ENCODE measurements at regions not wholly inside any gene's neighbourhood (a gene's known extent, or its start where the extent isn't known, plus 50 kb on each side); places are given as distances from the start of the nearest gene placed in this dataset.
A peak's percentile ranks its signal among the peaks of the same experiment; 100 is the strongest.
"Not testable (repeated sequence)": the region's sequence is repeated elsewhere in the genome, so short reads cannot be mapped to it uniquely, and the experiment has no call there.

- no peak overlapping the region for H3K27ac Mint-ChIP-seq
These were observed 85.3 kb upstream of the NUDT6 start for GRCh38 chr4:123007679-123008078.

DNA sequence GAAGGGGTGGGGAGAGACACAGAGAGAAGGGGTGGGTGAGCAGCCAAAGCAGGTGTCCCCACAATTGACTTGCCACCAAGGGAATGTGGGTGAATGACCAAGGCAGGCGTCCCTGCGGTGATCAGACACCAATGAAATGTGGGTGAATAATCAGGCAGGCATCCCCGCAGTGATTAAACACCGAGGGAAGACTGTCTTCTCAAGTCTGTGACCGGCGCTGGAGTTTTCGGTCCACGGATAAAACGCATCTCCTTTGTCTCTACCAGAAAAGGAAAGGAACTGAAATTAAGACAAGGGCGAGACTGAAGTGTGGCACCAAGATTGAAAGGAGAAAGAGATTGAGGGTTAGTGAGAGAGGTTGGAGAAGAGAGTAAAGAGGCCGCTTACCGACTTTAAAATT is 90.0 kb upstream of the NUDT6 start:
- Mint-ChIP-seq H3K27ac (peak overlapping the region; percentile 32), H3K36me3 (ENCODE audit: low read depth) (peaks cover 16% of the 10 kb centered on the region)
- H3K4me3 Mint-ChIP-seq; H3K27me3 Mint-ChIP-seq (ENCODE audit: insufficient read depth); DNase-seq (ENCODE audit: low spot score); H3K4me1 Mint-ChIP-seq (ENCODE audit: low read depth); H3K9me3 Mint-ChIP-seq; intact Hi-C loops (cut with micrococcal nuclease): not testable (repeated sequence)

More at GRCh38 chr4:123007679-123008078, 85.3 kb upstream of the NUDT6 start:
- no peak for DNase-seq (ENCODE audit: low spot score)
- Mint-ChIP-seq H3K4me3 (no peak overlapping the region), H3K36me3 (ENCODE audit: low read depth) (peaks cover 25% of the 10 kb centered on the region), H3K9me3 (peaks cover 9% of the 10 kb centered on the region), H3K4me1 (ENCODE audit: low read depth) (no peaks in the 10 kb centered on the region), H3K27me3 (ENCODE audit: insufficient read depth) (no peaks in the 10 kb centered on the region)
- intact Hi-C loops (cut with micrococcal nuclease) = no loop called here

- intact Hi-C loops (cut with micrococcal nuclease) = no loop called here
- H3K36me3 Mint-ChIP-seq (ENCODE audit: low read depth) = peaks cover 11% of the 10 kb centered on the region
- H3K4me1 Mint-ChIP-seq (ENCODE audit: low read depth) = no peaks in the 10 kb centered on the region
- no peak overlapping the region for H3K4me3 Mint-ChIP-seq
- DNase-seq (ENCODE audit: low spot score) = no peak
- H3K27ac Mint-ChIP-seq = no peak overlapping the region
- H3K27me3 Mint-ChIP-seq (ENCODE audit: insufficient read depth) = no peaks in the 10 kb centered on the region
- H3K9me3 Mint-ChIP-seq = no peaks in the 10 kb centered on the region
These were observed 91.6 kb upstream of the NUDT6 start for GRCh38 chr4:123014038-123014437.

- no peak for DNase-seq (ENCODE audit: low spot score)
- H3K4me3 Mint-ChIP-seq = no peak overlapping the region
- no peaks in the 10 kb centered on the region for H3K4me1 Mint-ChIP-seq (ENCODE audit: low read depth)
- no peak overlapping the region for H3K27ac Mint-ChIP-seq
- peaks cover 6% of the 10 kb centered on the region for H3K9me3 Mint-ChIP-seq
- no peaks in the 10 kb centered on the region for H3K27me3 Mint-ChIP-seq (ENCODE audit: insufficient read depth)
- peaks cover 10% of the 10 kb centered on the region for H3K36me3 Mint-ChIP-seq (ENCODE audit: low read depth)
- intact Hi-C loops (cut with micrococcal nuclease) = no loop called here
These were observed 94.7 kb upstream of the NUDT6 start for GRCh38 chr4:123017078-123017477.

DNA sequence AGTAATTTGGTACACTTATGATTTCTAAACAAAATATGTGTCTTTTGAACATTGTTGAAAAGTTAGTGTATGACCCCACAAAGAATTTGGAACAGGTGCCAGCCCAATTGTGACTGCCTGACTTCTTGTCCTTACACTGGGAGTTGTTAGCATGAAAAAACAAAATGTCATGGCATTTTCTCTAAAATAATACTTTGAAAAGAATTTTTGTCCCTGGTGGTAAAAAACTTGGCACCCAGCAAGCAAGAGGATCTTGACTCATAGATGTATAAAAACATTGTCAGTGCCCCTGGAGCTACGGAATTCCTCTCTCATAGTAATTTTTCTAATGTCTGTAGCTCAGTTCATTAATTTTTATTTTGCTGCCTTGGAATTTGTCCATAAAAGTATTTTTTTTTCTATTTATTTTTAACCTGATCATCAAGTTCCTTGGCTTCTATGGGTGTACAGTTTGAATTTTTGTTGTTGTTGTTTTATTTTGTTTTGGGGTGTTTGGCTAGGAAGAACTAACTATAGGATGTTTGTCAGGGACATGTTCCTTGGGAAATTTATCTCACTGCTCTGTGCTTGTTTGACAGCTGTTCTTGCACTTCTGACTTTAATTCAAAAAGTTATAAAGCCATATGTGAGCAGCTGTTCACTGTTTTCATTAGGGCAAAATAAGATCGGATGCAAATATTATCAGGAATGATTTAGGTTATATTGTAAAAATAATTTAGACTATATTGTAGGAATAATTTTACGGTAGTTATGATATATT is 95.4 kb upstream of the NUDT6 start:
- Mint-ChIP-seq H3K36me3 (ENCODE audit: low read depth) (peaks cover 6% of the 10 kb centered on the region), H3K4me1 (ENCODE audit: low read depth) (no peaks in the 10 kb centered on the region), H3K27me3 (ENCODE audit: insufficient read depth) (no peaks in the 10 kb centered on the region), H3K27ac (no peak overlapping the region), H3K9me3 (peaks cover 6% of the 10 kb centered on the region), H3K4me3 (no peak overlapping the region)
- no peak for DNase-seq (ENCODE audit: low spot score)
- intact Hi-C loops (cut with micrococcal nuclease) = no loop called here

DNA sequence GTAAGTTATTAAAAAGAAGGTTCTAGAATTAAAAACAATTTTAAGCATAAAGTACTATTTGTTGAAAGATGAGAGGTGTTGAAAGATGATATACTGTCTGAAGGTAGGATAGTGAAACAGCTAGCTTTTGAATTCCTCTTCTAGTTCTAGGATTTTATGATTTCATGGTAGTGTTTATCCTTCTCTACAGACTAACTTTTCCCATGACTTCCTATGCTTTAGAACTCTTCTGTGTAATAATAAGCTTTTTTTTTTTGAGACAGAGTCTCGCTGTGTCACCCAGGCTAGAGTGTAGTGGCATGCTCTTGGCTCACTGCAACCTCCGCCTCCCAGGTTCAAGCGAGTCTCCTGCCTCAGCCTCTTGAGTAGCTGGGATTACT is 96.0 kb upstream of the NUDT6 start:
- Mint-ChIP-seq H3K27ac (no peak overlapping the region), H3K27me3 (ENCODE audit: insufficient read depth) (no peaks in the 10 kb centered on the region), H3K4me1 (ENCODE audit: low read depth) (no peaks in the 10 kb centered on the region), H3K9me3 (peaks cover 6% of the 10 kb centered on the region), H3K36me3 (ENCODE audit: low read depth) (peaks cover 7% of the 10 kb centered on the region), H3K4me3 (no peak overlapping the region)
- no peak for DNase-seq (ENCODE audit: low spot score)
- intact Hi-C loops (cut with micrococcal nuclease) = no loop called here

DNA sequence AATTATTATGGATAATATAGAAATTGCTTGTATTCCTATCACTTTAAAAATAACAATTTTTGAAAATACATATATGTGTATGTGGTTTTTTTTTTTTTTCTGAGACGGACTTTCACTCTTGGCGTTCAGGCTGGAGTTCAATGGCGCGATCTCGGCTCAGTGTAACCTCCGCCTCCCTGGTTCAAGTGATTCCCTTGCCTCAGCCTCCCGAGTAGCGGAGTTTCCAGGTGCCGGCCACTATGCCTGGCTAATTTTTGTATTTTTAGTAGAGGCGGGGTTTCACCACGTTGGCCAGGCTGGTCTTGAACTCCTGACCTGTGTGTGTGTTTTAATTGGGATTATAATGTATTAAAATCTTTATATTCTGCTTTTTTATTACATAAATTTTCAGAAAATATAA is 97.9 kb upstream of the NUDT6 start:
- Mint-ChIP-seq H3K27ac (no peak overlapping the region), H3K9me3 (peaks cover 6% of the 10 kb centered on the region), H3K4me3 (no peak overlapping the region), H3K4me1 (ENCODE audit: low read depth) (peaks cover 8% of the 10 kb centered on the region), H3K36me3 (ENCODE audit: low read depth) (peaks cover 15% of the 10 kb centered on the region), H3K27me3 (ENCODE audit: insufficient read depth) (no peaks in the 10 kb centered on the region)
- DNase-seq (ENCODE audit: low spot score) = no peak
- intact Hi-C loops (cut with micrococcal nuclease) = no loop called here

DNA sequence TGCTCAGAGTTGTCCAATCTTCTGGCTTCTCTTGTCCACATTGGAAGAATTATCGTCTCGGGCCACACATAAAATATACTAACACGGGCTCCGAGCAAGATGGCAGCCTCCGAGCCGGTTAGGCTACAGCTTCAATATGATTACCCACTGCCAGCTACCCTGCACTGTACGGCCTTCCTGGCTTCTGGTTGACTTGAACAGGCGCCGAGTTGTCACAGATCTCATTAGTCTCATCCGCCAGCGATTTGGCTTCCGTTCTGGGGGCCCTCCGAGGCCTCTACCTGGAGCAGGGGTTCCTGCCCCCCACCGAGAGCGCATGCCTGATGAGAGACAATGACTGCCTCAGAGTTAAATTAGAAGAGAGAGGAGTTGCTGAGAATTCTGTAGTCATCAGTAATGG is 101.2 kb upstream of the NUDT6 start:
- intact Hi-C loops (cut with micrococcal nuclease) = no loop called here
- H3K27me3 Mint-ChIP-seq (ENCODE audit: insufficient read depth) = no peaks in the 10 kb centered on the region
- H3K4me1 Mint-ChIP-seq (ENCODE audit: low read depth) = peaks cover 18% of the 10 kb centered on the region
- H3K9me3 Mint-ChIP-seq = peaks cover 6% of the 10 kb centered on the region
- DNase-seq (ENCODE audit: low spot score) = no peak
- H3K4me3 Mint-ChIP-seq = no peak overlapping the region
- peaks cover 21% of the 10 kb centered on the region for H3K36me3 Mint-ChIP-seq (ENCODE audit: low read depth)
- H3K27ac Mint-ChIP-seq = no peak overlapping the region

GRCh38 chr4:123024710-123025109 is 102.3 kb upstream of the NUDT6 start:
- H3K4me1 Mint-ChIP-seq (ENCODE audit: low read depth) = peaks cover 18% of the 10 kb centered on the region
- H3K4me3 Mint-ChIP-seq = no peak overlapping the region
- intact Hi-C loops (cut with micrococcal nuclease) = no loop called here
- DNase-seq (ENCODE audit: low spot score) = no peak
- H3K27ac Mint-ChIP-seq = no peak overlapping the region
- peaks cover 6% of the 10 kb centered on the region for H3K9me3 Mint-ChIP-seq
- no peaks in the 10 kb centered on the region for H3K27me3 Mint-ChIP-seq (ENCODE audit: insufficient read depth)
- peaks cover 24% of the 10 kb centered on the region for H3K36me3 Mint-ChIP-seq (ENCODE audit: low read depth)

GRCh38 chr4:123025398-123025797 is 103.0 kb upstream of the NUDT6 start:
- peaks cover 6% of the 10 kb centered on the region for H3K9me3 Mint-ChIP-seq
- H3K4me3 Mint-ChIP-seq = no peak overlapping the region
- no peaks in the 10 kb centered on the region for H3K27me3 Mint-ChIP-seq (ENCODE audit: insufficient read depth)
- H3K4me1 Mint-ChIP-seq (ENCODE audit: low read depth) = peaks cover 18% of the 10 kb centered on the region
- H3K36me3 Mint-ChIP-seq (ENCODE audit: low read depth) = peaks cover 24% of the 10 kb centered on the region
- no peak overlapping the region for H3K27ac Mint-ChIP-seq
- intact Hi-C loops (cut with micrococcal nuclease) = no loop called here
- no peak for DNase-seq (ENCODE audit: low spot score)

DNA sequence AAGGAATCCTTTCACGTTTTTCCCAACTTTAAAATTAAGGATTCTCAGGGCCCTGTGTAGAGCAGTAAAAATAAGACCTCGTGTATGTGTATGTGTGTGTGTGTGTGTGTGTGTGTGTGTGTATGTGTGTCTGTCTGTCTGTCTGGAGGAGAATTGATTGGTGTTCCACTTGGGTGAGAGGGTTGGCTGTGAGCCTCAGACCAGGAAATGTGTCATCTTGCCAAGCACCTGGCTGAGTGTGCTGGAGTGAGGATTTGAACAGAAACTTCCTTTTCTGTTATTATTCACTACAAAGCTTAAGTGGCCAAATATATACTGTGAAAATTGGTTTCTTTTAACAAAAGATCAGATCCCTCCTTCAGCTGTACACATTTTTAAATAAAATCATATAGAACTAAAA is 103.6 kb upstream of the NUDT6 start:
- DNase-seq (ENCODE audit: low spot score); H3K4me3 Mint-ChIP-seq; intact Hi-C loops (cut with micrococcal nuclease); H3K9me3 Mint-ChIP-seq; H3K27me3 Mint-ChIP-seq (ENCODE audit: insufficient read depth): not testable (repeated sequence)
- Mint-ChIP-seq H3K4me1 (ENCODE audit: low read depth) (peaks cover 18% of the 10 kb centered on the region), H3K36me3 (ENCODE audit: low read depth) (peaks cover 24% of the 10 kb centered on the region), H3K27ac (peak overlapping the region; percentile 10)

DNA sequence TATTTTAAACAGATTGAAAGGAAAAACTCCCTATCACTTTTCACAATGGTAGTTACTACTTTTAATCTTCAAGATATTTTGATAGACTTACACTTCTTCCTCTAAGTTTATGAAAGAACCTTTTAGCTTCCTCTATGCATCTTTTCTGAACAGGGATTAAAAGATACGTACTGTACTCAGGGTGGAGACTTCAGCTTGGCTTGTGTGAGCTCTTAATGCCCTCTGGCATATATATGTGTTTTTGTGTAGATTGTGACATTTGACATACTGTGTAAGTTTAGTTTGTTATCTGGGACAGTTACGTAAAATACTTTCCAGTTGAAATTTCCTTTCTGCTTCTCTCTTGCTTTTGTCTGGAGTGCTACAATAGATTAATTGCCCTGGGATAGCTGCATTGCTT is 109.3 kb upstream of the NUDT6 start:
- Mint-ChIP-seq H3K27me3 (ENCODE audit: insufficient read depth) (no peaks in the 10 kb centered on the region), H3K36me3 (ENCODE audit: low read depth) (peaks cover 19% of the 10 kb centered on the region), H3K27ac (no peak overlapping the region), H3K9me3 (no peaks in the 10 kb centered on the region), H3K4me3 (no peak overlapping the region), H3K4me1 (ENCODE audit: low read depth) (no peaks in the 10 kb centered on the region)
- intact Hi-C loops (cut with micrococcal nuclease) = no loop called here
- DNase-seq (ENCODE audit: low spot score) = no peak

- Mint-ChIP-seq H3K4me3 (no peak overlapping the region), H3K36me3 (ENCODE audit: low read depth) (peaks cover 19% of the 10 kb centered on the region), H3K4me1 (ENCODE audit: low read depth) (no peaks in the 10 kb centered on the region), H3K9me3 (no peaks in the 10 kb centered on the region), H3K27me3 (ENCODE audit: insufficient read depth) (no peaks in the 10 kb centered on the region), H3K27ac (no peak overlapping the region)
- intact Hi-C loops (cut with micrococcal nuclease) = no loop called here
- DNase-seq (ENCODE audit: low spot score) = no peak
These were observed 111.6 kb upstream of the NUDT6 start for GRCh38 chr4:123034023-123034422.

GRCh38 chr4:123035239-123035638 is 112.8 kb upstream of the NUDT6 start:
- Mint-ChIP-seq H3K27ac (no peak overlapping the region), H3K4me1 (ENCODE audit: low read depth) (no peaks in the 10 kb centered on the region), H3K36me3 (ENCODE audit: low read depth) (peaks cover 16% of the 10 kb centered on the region), H3K4me3 (no peak overlapping the region), H3K27me3 (ENCODE audit: insufficient read depth) (no peaks in the 10 kb centered on the region), H3K9me3 (no peaks in the 10 kb centered on the region)
- DNase-seq (ENCODE audit: low spot score) = no peak
- intact Hi-C loops (cut with micrococcal nuclease) = no loop called here
